Sigmoid colon (tissue), 4 donors: ENCODE measurements at regions not wholly inside any gene's neighbourhood (a gene's known extent, or its start where the extent isn't known, plus 50 kb on each side); places are given as distances from the start of the nearest gene placed in this dataset.

Experiments
- POLR2A ChIP-seq, 2 donors: fragments of 450-650 bp; IDR thresholded peaks; one replicate each; pipeline ENCODE4 v1.6.1; 2016; ENCODE audit warnings: antibody characterized with exemption in 2 of 2, mild to moderate bottlenecking in 2 of 2, moderate library complexity in 2 of 2
- POLR2AphosphoS5 ChIP-seq, 4 donors: sonication (generic); formaldehyde crosslinking; IDR thresholded peaks; one replicate each; pipeline ENCODE4 v1.6.1; 2017; ENCODE audit warnings: antibody characterized with exemption in 4 of 4
- TF ChIP-seq, protein P1 (sequence below), 4 experiments: fragments of 450-650 bp in 3 of 4; fragments of 200-600 bp in 1 of 4; IDR thresholded peaks; one replicate each; pipeline ENCODE4 v1.5.1; 2016 to 2019; ENCODE audit warnings: antibody characterized with exemption in 4 of 4, mild to moderate bottlenecking in 3 of 4, moderate library complexity in 2 of 4

DNA sequence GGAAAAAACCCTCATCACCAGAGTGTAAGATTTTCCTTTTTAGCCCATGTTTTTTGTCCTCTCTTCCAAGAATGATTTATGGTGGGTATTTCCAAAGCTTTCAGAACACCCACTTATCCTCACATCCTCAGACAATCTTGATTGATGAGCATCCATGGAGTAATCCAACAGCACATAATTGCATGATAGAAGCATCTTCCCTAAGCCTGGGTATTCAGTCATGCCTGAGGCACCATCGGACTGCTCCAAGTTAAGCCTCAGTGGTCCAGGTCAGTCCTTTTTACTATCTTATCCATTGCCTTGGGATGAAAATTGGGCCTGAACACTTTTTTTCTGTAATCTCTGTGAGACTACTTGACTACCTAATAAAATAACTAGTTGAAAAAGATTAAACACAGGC lies 676.0 kb upstream of the SEMA6D start:
- TF ChIP-seq, protein P1, sequence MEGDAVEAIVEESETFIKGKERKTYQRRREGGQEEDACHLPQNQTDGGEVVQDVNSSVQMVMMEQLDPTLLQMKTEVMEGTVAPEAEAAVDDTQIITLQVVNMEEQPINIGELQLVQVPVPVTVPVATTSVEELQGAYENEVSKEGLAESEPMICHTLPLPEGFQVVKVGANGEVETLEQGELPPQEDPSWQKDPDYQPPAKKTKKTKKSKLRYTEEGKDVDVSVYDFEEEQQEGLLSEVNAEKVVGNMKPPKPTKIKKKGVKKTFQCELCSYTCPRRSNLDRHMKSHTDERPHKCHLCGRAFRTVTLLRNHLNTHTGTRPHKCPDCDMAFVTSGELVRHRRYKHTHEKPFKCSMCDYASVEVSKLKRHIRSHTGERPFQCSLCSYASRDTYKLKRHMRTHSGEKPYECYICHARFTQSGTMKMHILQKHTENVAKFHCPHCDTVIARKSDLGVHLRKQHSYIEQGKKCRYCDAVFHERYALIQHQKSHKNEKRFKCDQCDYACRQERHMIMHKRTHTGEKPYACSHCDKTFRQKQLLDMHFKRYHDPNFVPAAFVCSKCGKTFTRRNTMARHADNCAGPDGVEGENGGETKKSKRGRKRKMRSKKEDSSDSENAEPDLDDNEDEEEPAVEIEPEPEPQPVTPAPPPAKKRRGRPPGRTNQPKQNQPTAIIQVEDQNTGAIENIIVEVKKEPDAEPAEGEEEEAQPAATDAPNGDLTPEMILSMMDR (IDR thresholded peaks at IDR 0.05), result no peak
- TF ChIP-seq POLR2A (IDR thresholded peaks at IDR 0.05) (no peak), POLR2AphosphoS5 (IDR thresholded peaks at IDR 0.05) (no peak)
